Common myeloid progenitor, CD34-positive (primary cell): ENCODE measurements at regions not wholly inside any gene's neighbourhood (a gene's known extent, or its start where the extent isn't known, plus 50 kb on each side); places are given as distances from the start of the nearest gene placed in this dataset.

Experiments
- CTCF ChIA-PET: fragments of 350-600 bp; sonication (Branson Sonifier 250); formaldehyde crosslinking; loops from one replicate; lab custom pipeline; 2021; ENCODE audit warnings: antibody characterized with exemption; lab: Charles Lee
- POLR2A ChIA-PET: fragments of 350-600 bp; sonication (Branson Sonifier 250); formaldehyde crosslinking; loops from one replicate; lab custom pipeline; 2021; ENCODE audit warnings: antibody characterized with exemption; lab: Charles Lee
- DNase-seq, 3 donors: peaks; one replicate each; pipeline versions ENCODE4 v3.0.0 to v3.0.0-alpha.2; 2013
- H3K27ac ChIP-seq, 2 experiments: 1 replicate in 1 of 2; 2 replicates in 1 of 2; pipeline ENCODE4 v1.7.0; 2013; ENCODE audit warnings: inconsistent platforms in 2 of 2, low read length in 2 of 2, mild to moderate bottlenecking in 2 of 2, low read depth in 1 of 2, moderate library complexity in 1 of 2; ENCODE audit not compliant: severe bottlenecking in 2 of 2, insufficient read depth in 1 of 2, poor library complexity in 1 of 2
- H3K27me3 ChIP-seq, 5 experiments: replicated peaks in 2 of 5; 1 replicate in 3 of 5; 2 replicates in 2 of 5; pipeline versions ENCODE4 v1.6.1 to v1.7.0; 2013; ENCODE audit warnings: low read length in 4 of 5, mild to moderate bottlenecking in 2 of 5, moderate library complexity in 2 of 5, inconsistent platforms in 1 of 5; ENCODE audit not compliant: insufficient read depth in 5 of 5, control insufficient read depth in 4 of 5
- H3K36me3 ChIP-seq, 4 experiments: 1 replicate in 2 of 4; 2 replicates in 2 of 4; pipeline versions ENCODE4 v1.6.1 to v1.7.0; 2013; ENCODE audit warnings: low read length in 3 of 4, control low read depth in 1 of 4, mild to moderate bottlenecking in 1 of 4; ENCODE audit not compliant: control insufficient read depth in 4 of 4, insufficient read depth in 4 of 4
- H3K4me1 ChIP-seq, 4 experiments: 1 replicate in 3 of 4; 2 replicates in 1 of 4; pipeline versions ENCODE4 v1.6.1 to v1.7.1; 2013; ENCODE audit warnings: low read length in 3 of 4, mild to moderate bottlenecking in 3 of 4, control low read depth in 1 of 4, inconsistent platforms in 1 of 4, moderate library complexity in 1 of 4; ENCODE audit not compliant: control insufficient read depth in 4 of 4, insufficient read depth in 4 of 4; ENCODE audit errors: control extremely low read depth in 1 of 4
- H3K4me3 ChIP-seq, 7 experiments: 1 replicate in 4 of 7; 2 replicates in 3 of 7; pipeline versions ENCODE4 v1.5.1 to v1.7.0; 2013; ENCODE audit warnings: mild to moderate bottlenecking in 7 of 7, low read length in 6 of 7, moderate library complexity in 6 of 7, inconsistent platforms in 2 of 7, low read depth in 2 of 7, control low read depth in 1 of 7; ENCODE audit not compliant: insufficient read depth in 4 of 7, control insufficient read depth in 1 of 7; ENCODE audit errors: extremely low read depth in 1 of 7
- H3K9me3 ChIP-seq, 5 experiments: 1 replicate in 4 of 5; 2 replicates in 1 of 5; pipeline versions ENCODE4 v1.6.1 to v1.7.1; 2013; ENCODE audit warnings: low read length in 4 of 5, mild to moderate bottlenecking in 2 of 5, inconsistent platforms in 1 of 5, low read depth in 1 of 5, moderate library complexity in 1 of 5; ENCODE audit not compliant: control insufficient read depth in 4 of 5, insufficient read depth in 2 of 5; ENCODE audit errors: control extremely low read depth in 1 of 5
- WGBS: methylation state at CpG from one replicate; pipeline ENCODE4 v1.1.5; 2013; ENCODE audit not compliant: insufficient coverage; 5-methylcytosine and 5-hydroxymethylcytosine counted together

DNA sequence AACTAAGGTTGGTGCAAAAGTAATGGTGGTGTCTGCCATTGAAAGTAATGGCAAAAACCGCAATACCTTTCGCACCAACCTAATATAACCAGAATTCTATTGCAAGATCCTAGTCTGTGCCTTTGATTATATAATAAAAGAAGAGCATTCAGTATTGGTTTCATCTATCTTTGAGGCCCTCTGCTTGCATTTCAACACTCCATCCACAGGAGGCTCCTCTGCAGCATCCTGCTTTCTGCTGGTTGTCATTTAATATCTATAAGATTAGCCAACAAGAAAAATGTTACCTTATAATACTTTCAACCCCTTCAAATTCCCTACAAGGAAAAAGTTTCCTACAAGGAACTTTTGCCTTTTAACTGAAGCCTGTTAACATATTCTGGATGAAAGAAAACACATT, 139.2 kb downstream of the CDCA7 start:
- ChIA-PET POLR2A (no interaction called here), CTCF (no interaction called here)
- no CpG with 5 or more reads among the region's 2 CpGs for WGBS

DNA sequence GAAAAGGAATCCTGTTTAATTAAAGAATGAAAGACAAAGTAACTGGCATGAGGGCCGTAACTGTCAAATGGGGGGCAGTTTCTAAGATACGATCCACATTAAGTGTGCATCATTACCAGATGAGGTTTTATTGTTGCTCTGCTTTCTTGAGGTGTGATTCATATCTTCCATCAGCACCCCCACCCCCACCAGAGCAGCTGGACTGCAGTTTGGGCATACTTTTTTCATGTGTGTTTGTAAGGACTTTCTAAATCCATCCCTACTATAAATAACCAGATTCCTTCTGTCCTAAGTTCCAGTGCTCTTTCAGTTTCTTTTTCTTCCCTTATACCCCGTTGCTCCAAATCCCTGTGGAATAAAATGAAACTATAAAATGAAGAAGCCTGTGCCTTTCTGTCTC, 142.1 kb downstream of the CDCA7 start:
- no peak overlapping the region for H3K27ac ChIP-seq
- peaks cover 0 to 8% (median 0%) of the 10 kb centered on the region in 5 experiments for H3K9me3 ChIP-seq
- no peaks in the 10 kb centered on the region for H3K36me3 ChIP-seq
- POLR2A ChIA-PET: no interaction called here
- H3K27me3 ChIP-seq: no peaks in the 10 kb centered on the region
- H3K4me1 ChIP-seq: no peaks in the 10 kb centered on the region
- CTCF ChIA-PET: no interaction called here
- no peak overlapping the region for H3K4me3 ChIP-seq
- no CpG with 5 or more reads among the region's 3 CpGs for WGBS
- no peak for DNase-seq

More for the DNA sequence above, 139.2 kb downstream of the CDCA7 start:
- Histone ChIP-seq H3K9me3 (peaks cover 0 to 3% (median 0%) of the 10 kb centered on the region in 5 experiments), H3K36me3 (no peaks in the 10 kb centered on the region), H3K4me3 (no peak overlapping the region), H3K4me1 (no peaks in the 10 kb centered on the region), H3K27me3 (no peaks in the 10 kb centered on the region), H3K27ac (no peak overlapping the region)
- DNase-seq: no peak

DNA sequence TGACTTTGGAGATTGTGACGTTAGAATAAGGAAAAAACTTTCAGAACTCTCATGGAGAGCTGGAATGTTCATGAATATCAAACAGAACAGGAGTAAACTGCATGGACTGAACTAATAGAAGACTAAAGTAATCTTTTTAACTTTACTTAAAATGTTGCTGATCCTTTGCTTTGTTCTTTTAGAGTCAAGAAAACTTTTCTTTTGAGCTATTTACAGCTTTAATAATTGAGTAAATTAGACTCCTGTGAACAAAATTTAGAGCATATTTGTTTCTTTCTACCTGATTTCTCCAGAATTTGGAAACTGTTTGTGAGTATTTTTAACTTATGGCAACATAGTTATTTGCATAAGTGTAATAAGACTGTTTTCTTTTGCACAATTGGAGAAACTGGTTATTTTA, 146.3 kb downstream of the CDCA7 start:
- H3K4me1 ChIP-seq: no peaks in the 10 kb centered on the region
- CTCF ChIA-PET: no interaction called here
- no peaks in the 10 kb centered on the region for H3K36me3 ChIP-seq
- no peak overlapping the region for H3K4me3 ChIP-seq
- no peak for DNase-seq
- H3K9me3 ChIP-seq: peaks cover 0 to 18% (median 1%) of the 10 kb centered on the region in 5 experiments
- no peaks in the 10 kb centered on the region for H3K27me3 ChIP-seq
- WGBS: no CpG with 5 or more reads among the region's 1 CpG
- POLR2A ChIA-PET: no interaction called here
- H3K27ac ChIP-seq: no peak overlapping the region

DNA sequence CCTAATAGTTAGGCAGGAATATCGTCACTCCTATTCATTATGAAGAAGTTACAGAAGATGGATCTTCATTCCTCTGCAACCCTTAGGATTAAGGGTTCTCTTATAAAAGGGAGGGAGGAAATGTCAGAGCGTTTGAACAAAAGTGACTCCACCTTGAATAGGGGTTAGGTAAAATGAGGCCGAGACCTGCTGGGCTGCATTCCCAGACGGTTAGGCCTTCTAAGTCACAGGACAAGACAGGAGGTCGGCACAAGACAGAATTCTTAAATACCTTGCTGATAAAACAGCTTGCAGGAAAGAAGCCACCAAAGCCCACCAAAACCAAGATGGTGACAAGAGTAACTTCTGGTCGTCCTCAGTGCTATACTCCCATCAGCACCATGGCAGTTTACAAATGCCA, 147.6 kb downstream of the CDCA7 start:
- no peak overlapping the region for H3K27ac ChIP-seq
- WGBS: 100% methylated on average over 2 of the region's 6 CpGs
- no peaks in the 10 kb centered on the region for H3K36me3 ChIP-seq
- no peak for DNase-seq
- H3K4me3 ChIP-seq: no peak overlapping the region
- no peaks in the 10 kb centered on the region for H3K27me3 ChIP-seq
- H3K9me3 ChIP-seq: peaks cover 0 to 17% (median 1%) of the 10 kb centered on the region in 5 experiments
- ChIA-PET POLR2A (no interaction called here), CTCF (interaction anchor here (0.9 kb wide), 1 partner anchor 12 kb away, joined by 3 read pairs; no protein-coding TSS in a partner anchor)
- H3K4me1 ChIP-seq: no peaks in the 10 kb centered on the region

DNA sequence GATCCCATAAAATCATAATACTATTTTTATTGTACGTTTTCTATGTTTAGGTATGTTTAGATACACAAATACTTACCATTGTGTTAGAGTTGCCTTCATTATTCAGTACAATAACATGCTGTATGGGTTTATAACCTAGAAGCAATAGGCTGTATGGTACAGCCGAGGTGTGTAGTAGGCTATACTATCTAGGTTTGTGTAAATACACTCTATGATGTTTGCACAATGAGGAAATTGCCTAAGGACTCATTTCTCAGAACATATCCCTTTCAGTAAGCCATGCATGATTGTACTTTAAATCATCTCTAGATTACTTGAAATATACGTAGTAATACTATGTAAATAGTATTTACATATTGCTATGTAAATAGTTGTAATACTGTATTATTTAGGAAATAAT, 156.7 kb downstream of the CDCA7 start:
- Histone ChIP-seq H3K36me3 (no peaks in the 10 kb centered on the region), H3K4me1 (no peaks in the 10 kb centered on the region), H3K27me3 (no peaks in the 10 kb centered on the region), H3K9me3 (no peaks in the 10 kb centered on the region), H3K4me3 (no peak overlapping the region), H3K27ac (no peak overlapping the region)
- WGBS: no CpG with 5 or more reads among the region's 3 CpGs
- ChIA-PET CTCF (no interaction called here), POLR2A (no interaction called here)
- no peak for DNase-seq

DNA sequence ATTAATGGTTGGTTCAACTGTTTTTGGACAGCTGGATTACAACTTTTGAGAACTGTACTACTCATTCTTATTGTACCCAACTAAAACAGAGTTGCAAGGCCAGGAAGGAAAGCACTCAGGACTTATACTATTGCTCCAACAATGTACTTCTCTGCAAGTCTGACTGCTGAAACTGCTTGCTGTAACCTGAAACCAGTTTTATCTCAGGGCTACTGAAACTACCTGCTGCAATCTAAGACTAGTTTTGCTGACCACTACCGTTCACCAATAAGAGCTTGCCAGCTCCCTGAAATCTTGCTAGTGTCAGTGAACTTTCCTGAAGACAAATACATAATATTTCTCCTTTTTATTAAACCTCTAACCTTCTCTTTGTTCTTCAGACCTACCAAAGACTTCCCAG, 157.3 kb downstream of the CDCA7 start:
- H3K27ac ChIP-seq: no peak overlapping the region
- H3K36me3 ChIP-seq: no peaks in the 10 kb centered on the region
- DNase-seq: no peak
- H3K9me3 ChIP-seq: peaks cover 0 to 3% (median 0%) of the 10 kb centered on the region in 5 experiments
- no peaks in the 10 kb centered on the region for H3K27me3 ChIP-seq
- ChIA-PET POLR2A (no interaction called here), CTCF (no interaction called here)
- H3K4me1 ChIP-seq: no peaks in the 10 kb centered on the region
- WGBS: 91% methylated on average over 1 of the region's 1 CpG
- no peak overlapping the region for H3K4me3 ChIP-seq

DNA sequence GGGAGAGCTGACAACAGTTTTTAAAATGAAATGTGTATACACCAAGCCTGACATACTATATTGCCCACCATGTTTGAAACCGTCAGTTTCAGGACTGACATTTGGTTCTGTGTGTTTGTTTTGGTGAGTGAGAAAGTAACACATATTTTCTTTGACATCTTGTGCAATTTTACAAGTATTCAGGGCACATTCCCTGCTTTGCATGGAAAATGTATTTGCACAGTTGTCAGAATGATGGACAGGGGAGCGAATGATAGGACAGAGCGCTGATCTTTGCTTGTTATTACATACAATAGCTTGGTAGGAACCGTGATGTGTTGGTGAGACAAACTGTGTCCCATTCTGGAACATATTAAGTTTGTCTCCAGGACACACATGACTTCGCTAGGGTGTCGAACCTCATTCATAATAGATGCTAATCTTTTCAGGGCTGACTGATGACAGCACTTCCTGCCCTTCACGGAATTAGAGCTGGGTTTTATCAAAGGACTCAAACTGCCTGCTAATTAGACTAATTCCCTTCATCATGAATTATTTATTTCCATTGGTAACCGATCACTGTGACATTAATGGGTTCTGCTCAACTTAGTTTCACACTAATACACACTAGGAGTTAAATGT, 158.5 kb downstream of the CDCA7 start:
- Histone ChIP-seq H3K36me3 (no peaks in the 10 kb centered on the region), H3K9me3 (peaks cover 0 to 4% (median 0%) of the 10 kb centered on the region in 5 experiments), H3K27me3 (no peaks in the 10 kb centered on the region), H3K4me1 (no peaks in the 10 kb centered on the region), H3K4me3 (no peak overlapping the region), H3K27ac (no peak overlapping the region)
- POLR2A ChIA-PET: no interaction called here
- 92% methylated on average over 5 of the region's 8 CpGs for WGBS
- no peak for DNase-seq
- CTCF ChIA-PET: no interaction called here
